Esophagus squamous epithelium (tissue), 5 donors: ENCODE measurements at regions not wholly inside any gene's neighbourhood (a gene's known extent, or its start where the extent isn't known, plus 50 kb on each side); places are given as distances from the start of the nearest gene placed in this dataset.

Source experiments
- DNase-seq: peaks from one replicate; lab custom pipeline; 2025; lab: John Stamatoyannopoulos, UW
- H3K27ac ChIP-seq, 4 donors: fragments of 200-600 bp; sonication (generic); one replicate each; pipeline ENCODE4 v1.5.1; 2016 to 2019; ENCODE audit warnings: mild to moderate bottlenecking in 1 of 4
- H3K27me3 ChIP-seq, 4 donors: fragments of 200-600 bp; sonication (generic); 1 replicate in 3 of 4; 2 replicates in 1 of 4; pipeline versions ENCODE4 v1.5.1 to v1.6.0; 2017 to 2021; ENCODE audit warnings: antibody characterized with exemption in 1 of 4
- H3K36me3 ChIP-seq, 3 donors: fragments of 200-600 bp; sonication (generic); one replicate each; pipeline ENCODE4 v1.5.1; 2016 to 2019
- H3K4me1 ChIP-seq, 3 donors: fragments of 200-600 bp; sonication (generic); one replicate each; pipeline ENCODE4 v1.5.1; 2017 to 2019
- H3K4me3 ChIP-seq, 4 donors: fragments of 200-600 bp; sonication (generic); 1 replicate in 3 of 4; 2 replicates in 1 of 4; pipeline ENCODE4 v1.5.1; 2016 to 2019; ENCODE audit warnings: mild to moderate bottlenecking in 2 of 4, moderate library complexity in 1 of 4
- H3K9me3 ChIP-seq, 3 donors: fragments of 200-600 bp; sonication (generic); one replicate each; pipeline ENCODE4 v1.5.1; 2016 to 2019
- CTCF ChIP-seq, 6 experiments: fragments of 450-650 bp in 4 of 6; fragments of 200-600 bp in 2 of 6; sonication (generic) in 2 of 6; IDR thresholded peaks; one replicate each; pipeline ENCODE4 v1.5.1; 2016 to 2019; ENCODE audit warnings: antibody characterized with exemption in 6 of 6, mild to moderate bottlenecking in 4 of 6, moderate library complexity in 4 of 6
- POLR2A ChIP-seq, 4 donors: fragments of 450-650 bp; IDR thresholded peaks; one replicate each; pipeline ENCODE4 v1.6.1; 2017; ENCODE audit warnings: antibody characterized with exemption in 4 of 4, mild to moderate bottlenecking in 4 of 4, moderate library complexity in 3 of 4
- WGBS, 2 donors: methylation state at CpG; one replicate each; pipeline ENCODE4 v1.1.5; 2018; 5-methylcytosine and 5-hydroxymethylcytosine counted together
- intact Hi-C: fragments of 100-400 bp; cut with DNase I; formaldehyde crosslinking; loops from one replicate; pipeline ENCODE4 v1.15.0; 2022
- donor health status: DM: yes; HTN: yes; CAD: no.

- DNase-seq = no peak
- intact Hi-C loops = no loop called here
- H3K4me3 ChIP-seq = no peak overlapping the region
- H3K27me3 ChIP-seq = no peaks in the 10 kb centered on the region
- no peaks in the 10 kb centered on the region for H3K36me3 ChIP-seq
- no peaks in the 10 kb centered on the region for H3K9me3 ChIP-seq
- TF ChIP-seq POLR2A (IDR thresholded peaks at IDR 0.05) (no peak), CTCF (IDR thresholded peaks at IDR 0.05) (no peak)
- H3K27ac ChIP-seq = no peak overlapping the region
- peaks cover 0 to 8% (median 0%) of the 10 kb centered on the region in 3 donors for H3K4me1 ChIP-seq
- WGBS, 2 donors = 75 to 78% methylated on average over 1 of the region's 1 CpG
These were observed 500.7 kb upstream of the ARRDC4 start for GRCh38 chr15:97459771-97460170.

- no peak for TF ChIP-seq CTCF (IDR thresholded peaks at IDR 0.05)
- TF ChIP-seq POLR2A (IDR thresholded peaks at IDR 0.05) = no peak
- Histone ChIP-seq H3K27me3 (no peaks in the 10 kb centered on the region), H3K9me3 (no peaks in the 10 kb centered on the region), H3K4me1 (peaks cover 0 to 8% (median 0%) of the 10 kb centered on the region in 3 donors), H3K36me3 (no peaks in the 10 kb centered on the region), H3K27ac (no peak overlapping the region), H3K4me3 (no peak overlapping the region)
- DNase-seq = no peak
- WGBS, 2 donors = 9 to 17% methylated on average over 1 of the region's 1 CpG
- intact Hi-C loops = no loop called here
These were observed 499.3 kb upstream of the ARRDC4 start for GRCh38 chr15:97461226-97461625.

- no peak for DNase-seq
- TF ChIP-seq CTCF (IDR thresholded peaks at IDR 0.05) = no peak
- TF ChIP-seq POLR2A (IDR thresholded peaks at IDR 0.05) = no peak
- no peaks in the 10 kb centered on the region for H3K9me3 ChIP-seq
- no peak overlapping the region for H3K4me3 ChIP-seq
- intact Hi-C loops = no loop called here
- H3K4me1 ChIP-seq = peaks cover 0 to 8% (median 0%) of the 10 kb centered on the region in 3 donors
- no peaks in the 10 kb centered on the region for H3K36me3 ChIP-seq
- H3K27me3 ChIP-seq = no peaks in the 10 kb centered on the region
- WGBS, 2 donors = 67 to 91% methylated on average over 4 of the region's 4 CpGs
- no peak overlapping the region for H3K27ac ChIP-seq
These were observed 496.8 kb upstream of the ARRDC4 start for GRCh38 chr15:97463696-97464095.

GRCh38 chr15:97470417-97470816 lies 490.1 kb upstream of the ARRDC4 start:
- intact Hi-C loops = no loop called here
- no peak overlapping the region for H3K4me3 ChIP-seq
- no peak overlapping the region for H3K27ac ChIP-seq
- H3K27me3 ChIP-seq = no peaks in the 10 kb centered on the region
- no peaks in the 10 kb centered on the region for H3K36me3 ChIP-seq
- H3K4me1 ChIP-seq = no peaks in the 10 kb centered on the region
- no peak for DNase-seq
- no peaks in the 10 kb centered on the region for H3K9me3 ChIP-seq
- TF ChIP-seq CTCF (IDR thresholded peaks at IDR 0.05) (no peak), POLR2A (IDR thresholded peaks at IDR 0.05) (no peak)

- Histone ChIP-seq H3K27me3 (no peaks in the 10 kb centered on the region), H3K4me3 (no peak overlapping the region), H3K27ac (no peak overlapping the region), H3K9me3 (no peaks in the 10 kb centered on the region), H3K36me3 (no peaks in the 10 kb centered on the region), H3K4me1 (no peaks in the 10 kb centered on the region)
- TF ChIP-seq POLR2A (IDR thresholded peaks at IDR 0.05) (no peak), CTCF (IDR thresholded peaks at IDR 0.05) (no peak)
- DNase-seq = no peak
- 25 to 36% methylated on average over 1 of the region's 1 CpG for WGBS, 2 donors
- intact Hi-C loops = no loop called here
These were observed 486.9 kb upstream of the ARRDC4 start for GRCh38 chr15:97473627-97474026.
